GM21528 (cell line): ENCODE measurements at regions not wholly inside any gene's neighbourhood (a gene's known extent, or its start where the extent isn't known, plus 50 kb on each side); places are given as distances from the start of the nearest gene placed in this dataset.

ENCODE experiments used
- ATAC-seq: cut with Tn5 transposase; IDR thresholded peaks from one replicate; pipeline ENCODE4 v1.9.1; 2021; ENCODE audit warnings: mild to moderate bottlenecking, moderate library complexity; ENCODE audit not compliant: unreplicated experiment, low FRiP score

DNA sequence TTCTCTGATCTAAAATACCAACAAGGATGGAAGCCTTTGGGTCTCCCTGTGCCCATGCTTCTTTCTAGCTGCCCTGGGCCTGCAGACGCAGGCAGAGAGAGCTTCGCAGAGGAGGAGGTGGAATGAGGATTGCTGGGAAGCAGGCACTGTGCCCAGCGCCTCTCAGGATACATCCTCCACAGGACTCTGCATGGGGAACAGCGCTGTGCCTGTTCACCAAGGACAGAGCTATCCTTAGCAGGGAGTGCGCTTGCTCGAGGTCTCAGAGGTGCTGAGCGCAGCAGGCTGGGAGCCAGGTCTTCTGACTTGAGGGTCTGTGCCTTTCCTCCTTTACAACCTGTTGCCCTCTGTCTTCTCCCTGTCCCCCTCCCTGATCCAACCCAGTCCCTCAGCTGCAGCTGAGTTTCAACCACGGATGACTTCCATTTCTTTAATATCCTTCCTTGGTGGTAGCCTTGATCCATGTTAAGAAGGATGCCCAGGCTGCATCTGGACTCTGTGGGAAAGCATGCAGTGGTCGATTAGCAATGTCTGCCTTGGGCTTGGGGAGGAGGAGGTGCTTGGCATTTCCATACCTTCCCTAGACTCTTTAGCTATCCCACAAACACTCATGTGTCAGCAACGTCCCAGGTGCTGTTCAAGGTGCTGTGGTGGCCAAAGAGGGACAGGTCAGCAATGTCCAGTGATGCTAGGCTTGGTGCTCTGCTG, 219.6 kb upstream of the GPR26 start:
- no peak for ATAC-seq

DNA sequence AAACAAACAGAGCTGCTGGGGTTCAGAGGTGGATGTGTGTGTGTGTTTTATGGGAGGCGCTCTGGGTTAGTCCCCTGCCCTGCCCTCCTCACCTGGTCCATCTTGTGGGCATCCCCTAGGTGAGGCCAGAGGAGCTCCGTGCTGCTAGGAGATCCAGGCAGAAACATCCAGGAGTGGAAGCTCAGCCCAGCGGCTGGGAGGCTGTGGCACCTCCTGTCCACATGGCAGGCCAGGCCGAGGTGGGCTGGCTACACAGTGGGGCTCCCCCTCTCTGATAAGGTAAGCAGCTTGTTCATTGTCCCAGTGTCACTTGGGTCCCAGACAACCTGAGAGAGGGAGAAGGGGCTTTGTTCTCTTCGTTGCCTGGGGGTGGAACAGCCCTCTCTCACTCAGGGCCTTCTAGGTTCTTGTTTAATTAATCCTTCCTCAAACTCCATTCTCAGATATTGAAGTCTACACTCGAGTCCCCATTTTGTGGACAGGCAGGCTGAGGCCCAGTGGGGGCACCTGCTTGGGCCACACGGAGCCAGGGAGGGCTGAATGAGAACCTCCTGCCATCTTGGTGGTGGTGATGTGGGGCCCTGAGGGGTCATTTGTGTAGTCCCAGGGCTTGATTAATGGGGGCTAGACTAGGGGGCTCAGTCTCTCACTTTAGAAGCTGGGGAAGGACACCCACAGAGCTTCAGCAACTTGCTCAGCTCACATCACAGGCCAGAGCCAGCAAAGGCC, 216.8 kb upstream of the GPR26 start:
- no peak for ATAC-seq

DNA sequence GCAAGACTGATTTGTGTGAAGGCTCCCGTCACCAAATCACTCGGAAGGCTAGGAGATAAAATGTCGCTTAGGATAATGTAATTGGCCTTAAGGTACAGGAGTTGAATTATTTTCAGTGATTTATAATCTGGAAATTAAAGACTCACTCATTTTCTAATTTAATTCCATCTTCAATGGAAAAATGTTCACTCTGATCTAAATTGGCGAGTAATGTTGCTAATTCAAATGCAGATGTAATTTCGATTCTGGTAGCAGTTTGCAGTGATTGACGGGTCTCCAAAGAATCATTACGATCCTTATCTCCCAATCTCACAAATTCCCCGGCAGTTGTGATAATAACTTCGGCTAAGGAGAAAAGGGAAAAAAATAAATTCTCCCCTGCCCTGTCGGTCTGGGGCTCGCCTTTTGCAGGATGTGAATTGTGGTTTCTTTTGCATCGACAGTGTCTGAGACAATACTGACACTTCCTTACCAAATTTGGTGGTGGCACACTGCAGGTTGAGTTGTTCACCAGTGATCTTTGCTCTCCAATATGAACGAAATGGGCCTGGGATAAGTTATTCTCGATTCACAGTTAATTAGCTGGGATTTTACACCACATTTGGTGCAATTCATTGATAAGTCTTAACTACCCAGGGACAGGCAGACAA, 215.1 kb upstream of the GPR26 start:
- ATAC-seq: no peak

DNA sequence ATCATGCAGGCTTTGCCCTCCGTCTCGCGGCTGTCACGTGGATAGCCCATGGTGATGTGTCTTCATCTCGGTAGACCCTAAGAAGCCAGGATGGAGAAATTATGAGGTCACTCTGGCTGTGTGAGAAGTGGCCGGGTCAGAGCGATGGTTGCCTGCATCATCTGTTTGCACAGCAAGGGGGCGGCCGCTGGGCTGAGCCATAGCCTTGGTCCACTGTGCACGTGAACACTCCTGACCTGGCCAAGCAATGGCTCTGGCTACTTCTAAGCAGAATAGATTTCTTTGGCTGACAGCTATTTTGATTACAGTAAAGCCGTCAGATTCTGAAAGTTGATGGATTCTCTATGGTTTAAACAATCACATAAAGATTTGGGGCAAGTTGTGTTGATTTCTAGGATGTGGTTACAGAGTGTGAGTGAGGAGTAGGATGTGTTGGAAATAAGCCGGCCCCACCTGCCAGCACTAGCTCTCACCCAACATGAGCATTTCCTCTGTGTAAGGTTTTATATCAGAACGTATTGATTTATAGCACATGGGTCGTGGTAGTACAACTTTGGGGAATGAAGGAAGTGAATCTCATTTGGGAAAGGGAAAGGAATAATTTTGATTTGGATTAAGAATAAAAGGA, 214.4 kb upstream of the GPR26 start:
- no peak for ATAC-seq

DNA sequence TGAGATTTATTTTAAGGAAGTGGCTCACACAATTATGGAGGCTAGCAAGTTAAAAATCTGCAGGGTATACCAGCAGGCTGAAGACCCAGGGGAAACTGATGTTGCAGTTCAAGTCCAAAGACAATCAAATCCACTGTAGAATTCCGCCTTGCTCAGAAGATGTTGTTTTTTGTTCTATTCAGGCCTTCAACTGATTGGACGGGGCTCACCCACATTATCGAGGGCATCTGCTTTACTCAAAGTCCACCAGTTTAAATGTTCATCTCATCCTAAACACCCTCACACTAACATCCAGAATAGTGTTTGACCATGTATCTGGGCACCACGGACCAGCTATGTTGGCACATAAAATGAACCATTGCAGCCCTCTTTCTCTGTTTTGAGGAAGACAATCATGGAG, 211.2 kb upstream of the GPR26 start:
- ATAC-seq: no peak

DNA sequence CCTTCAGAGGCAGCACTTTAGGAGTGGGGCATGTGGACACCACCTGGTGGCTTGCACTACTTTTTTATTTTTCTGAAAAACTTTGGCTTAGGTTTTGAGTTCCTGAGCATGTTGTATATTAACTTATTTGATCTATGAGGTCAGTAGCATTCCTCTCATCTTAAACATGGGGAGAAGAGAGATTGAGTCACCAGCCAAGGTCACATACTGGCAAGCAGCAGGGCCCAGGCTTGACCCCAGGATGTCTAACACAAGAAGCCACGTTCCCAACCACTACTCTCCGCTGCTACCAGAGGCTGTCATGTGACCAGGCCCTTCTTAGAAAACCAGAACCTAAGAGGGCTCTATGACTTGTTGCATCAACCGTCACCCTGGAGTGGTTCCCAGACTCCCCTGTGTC, 210.3 kb upstream of the GPR26 start:
- no peak for ATAC-seq

DNA sequence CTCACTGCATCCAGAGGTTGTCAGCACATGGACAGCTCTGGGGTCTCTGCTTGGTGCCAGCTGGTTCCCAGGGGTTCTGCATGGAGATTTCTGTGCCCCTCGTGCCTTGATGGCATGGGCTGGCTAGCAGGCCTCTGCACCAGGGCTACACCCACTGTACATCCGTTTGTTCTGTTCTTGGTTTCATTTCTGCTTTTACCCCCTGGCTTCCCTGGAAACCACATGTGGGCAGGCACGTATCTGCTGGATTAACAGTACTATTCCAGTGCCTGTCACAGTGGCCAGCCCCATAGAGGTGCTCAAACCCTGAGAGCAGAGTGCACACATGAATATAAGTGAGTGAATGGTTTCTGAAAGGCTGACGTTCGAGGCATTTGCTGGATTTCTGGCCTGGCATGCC, 207.2 kb upstream of the GPR26 start:
- ATAC-seq: no peak

DNA sequence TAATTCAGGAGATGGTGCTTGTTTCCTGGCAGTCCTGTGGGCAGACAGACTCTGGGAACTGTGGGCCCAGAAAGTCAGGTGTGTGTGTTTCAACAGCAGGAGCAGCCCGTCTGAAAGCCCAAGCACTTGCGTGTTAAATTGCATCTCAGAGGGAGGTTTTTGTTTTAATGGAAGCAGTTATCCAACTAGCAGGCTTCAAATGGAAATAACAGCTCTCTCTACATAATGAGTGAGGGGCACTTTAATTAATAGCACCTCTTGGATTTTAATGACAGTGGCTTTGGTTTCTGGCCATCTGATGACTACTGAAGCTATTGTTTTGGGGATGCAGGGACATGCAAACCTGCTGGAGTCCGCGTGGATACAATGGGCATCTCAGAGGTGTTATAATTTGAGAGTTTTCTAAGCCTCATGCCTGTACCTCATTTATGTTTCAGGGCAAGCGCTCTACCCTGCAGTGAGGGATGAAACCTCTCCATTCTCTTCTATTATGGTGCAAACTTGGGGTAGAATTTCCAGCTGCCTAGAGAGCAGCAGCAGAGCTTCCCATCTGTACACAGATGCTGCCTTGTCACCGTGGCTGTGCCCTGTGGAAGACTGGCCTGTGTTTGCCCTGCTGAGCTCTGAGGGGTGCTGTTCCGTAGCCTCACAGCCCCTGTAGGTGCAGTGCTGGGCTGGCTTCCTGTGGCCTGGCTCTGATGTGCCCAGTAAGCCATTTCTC, 206.6 kb upstream of the GPR26 start:
- ATAC-seq: no peak

DNA sequence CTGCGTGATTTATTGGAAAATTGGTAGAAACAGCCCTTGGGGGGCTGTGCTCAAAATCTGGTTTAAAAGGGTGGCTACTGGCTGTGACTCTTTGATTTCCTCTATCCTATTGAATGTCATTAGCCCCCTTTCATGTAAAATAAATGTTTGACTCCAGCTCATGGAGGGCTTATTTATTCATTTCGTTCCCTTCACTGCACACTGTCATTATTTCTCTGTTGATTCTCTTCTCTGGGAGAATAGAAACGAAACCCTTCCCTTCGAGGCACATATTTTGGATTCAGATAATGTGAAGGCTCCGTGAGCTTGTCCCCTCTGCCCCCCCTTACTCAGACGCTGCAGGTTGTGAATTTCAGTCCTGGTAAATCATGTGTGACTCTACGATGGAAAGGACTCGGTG, 203.9 kb upstream of the GPR26 start:
- ATAC-seq: no peak

DNA sequence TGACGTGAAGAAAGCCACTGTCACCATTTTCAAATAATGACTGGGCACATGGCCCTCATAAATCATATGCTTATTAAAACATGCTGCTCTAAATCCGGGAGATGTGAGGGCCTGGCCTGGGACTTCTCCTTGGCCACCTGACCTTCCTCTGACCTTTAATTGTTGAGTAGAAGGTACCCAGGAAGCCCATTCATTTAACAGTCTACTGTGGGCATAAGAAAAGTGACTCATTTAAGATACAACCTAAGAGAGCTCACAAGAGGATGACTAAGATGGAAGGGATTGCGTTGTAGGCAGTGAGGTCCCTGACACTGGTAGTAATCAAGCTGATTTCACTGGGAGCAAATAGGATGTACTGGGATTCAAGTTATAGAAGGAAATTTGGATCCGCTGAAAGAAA, 203.4 kb upstream of the GPR26 start:
- ATAC-seq: no peak

DNA sequence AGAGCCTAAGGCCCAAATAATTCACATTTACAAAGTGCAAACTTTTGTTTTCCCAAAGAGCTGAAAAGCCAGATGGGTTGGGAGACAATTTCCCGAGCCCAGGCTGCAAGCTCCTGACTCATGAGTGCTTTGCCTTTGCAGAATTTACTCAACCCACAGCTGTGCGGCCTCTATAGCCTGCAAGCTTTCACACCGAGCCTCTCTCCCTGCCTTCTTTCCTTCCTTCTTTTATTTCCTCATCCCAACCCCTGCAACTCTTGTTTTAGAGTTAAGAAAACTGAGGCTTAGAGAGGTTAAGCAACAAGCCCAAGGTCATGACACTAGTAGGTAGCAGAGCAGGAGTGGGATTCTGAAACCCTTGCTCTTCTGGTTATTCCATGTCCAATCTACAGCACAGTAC, 203.0 kb upstream of the GPR26 start:
- ATAC-seq: no peak

DNA sequence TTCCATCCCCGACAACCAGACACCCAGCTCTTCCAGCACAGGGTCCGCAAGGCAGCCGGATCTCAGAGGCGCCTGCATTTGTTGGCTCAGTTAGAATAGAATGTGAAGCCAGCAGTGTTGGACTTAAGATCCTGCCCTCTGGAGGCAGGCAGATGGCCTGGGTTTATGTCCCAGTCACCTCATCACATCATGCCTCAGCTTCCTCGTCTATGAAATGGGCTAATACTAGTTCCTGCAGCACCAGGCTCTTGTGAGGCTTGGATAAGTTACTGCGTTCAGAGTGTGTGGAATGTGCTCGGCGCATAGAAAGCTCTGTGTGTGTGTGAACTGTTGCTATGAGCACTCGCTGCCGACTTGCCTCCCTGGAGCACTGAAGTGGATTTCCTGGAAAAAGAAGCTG, 202.5 kb upstream of the GPR26 start:
- no peak for ATAC-seq

DNA sequence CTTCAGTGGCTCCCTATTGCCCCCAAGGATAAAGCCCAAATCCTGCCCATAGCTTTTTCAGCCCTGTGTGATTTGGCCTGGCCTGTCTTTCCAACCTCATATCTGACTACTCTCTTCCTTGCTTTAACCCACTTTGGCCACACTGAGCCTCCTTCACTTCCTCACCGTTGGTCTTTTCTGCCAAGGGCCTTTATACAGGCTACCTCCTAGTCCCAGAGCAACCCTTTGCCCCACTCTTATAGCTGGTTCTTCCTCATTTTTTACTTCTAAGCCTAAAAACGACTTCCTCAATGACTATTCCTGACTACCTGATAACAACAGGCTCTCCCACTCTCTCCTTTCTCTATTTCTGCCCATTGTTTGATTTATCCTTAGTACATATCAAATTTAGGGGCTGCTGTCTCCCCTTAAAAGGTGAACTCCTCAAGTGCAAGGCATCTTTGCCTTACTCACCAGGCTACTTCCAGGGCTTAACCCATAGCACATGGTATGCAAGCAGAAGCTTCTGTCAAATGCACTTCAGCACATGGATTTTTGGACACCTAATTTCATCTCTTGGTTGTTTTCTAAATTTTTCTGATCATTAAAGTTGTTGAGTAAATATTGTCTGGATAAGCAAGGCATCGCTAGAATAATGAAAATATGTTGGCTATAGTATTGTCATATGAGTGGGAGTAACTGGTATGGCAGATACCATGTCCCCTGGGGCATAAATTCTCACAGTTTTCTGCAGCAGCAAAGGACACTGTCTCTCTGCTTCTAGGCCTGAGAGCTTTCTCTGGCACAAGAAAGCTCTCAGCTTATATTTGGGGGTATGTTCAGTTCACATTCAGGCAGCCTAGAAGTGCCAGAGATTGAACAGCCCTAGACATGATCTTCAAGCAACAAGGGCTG, 201.5 kb upstream of the GPR26 start:
- no peak for ATAC-seq

DNA sequence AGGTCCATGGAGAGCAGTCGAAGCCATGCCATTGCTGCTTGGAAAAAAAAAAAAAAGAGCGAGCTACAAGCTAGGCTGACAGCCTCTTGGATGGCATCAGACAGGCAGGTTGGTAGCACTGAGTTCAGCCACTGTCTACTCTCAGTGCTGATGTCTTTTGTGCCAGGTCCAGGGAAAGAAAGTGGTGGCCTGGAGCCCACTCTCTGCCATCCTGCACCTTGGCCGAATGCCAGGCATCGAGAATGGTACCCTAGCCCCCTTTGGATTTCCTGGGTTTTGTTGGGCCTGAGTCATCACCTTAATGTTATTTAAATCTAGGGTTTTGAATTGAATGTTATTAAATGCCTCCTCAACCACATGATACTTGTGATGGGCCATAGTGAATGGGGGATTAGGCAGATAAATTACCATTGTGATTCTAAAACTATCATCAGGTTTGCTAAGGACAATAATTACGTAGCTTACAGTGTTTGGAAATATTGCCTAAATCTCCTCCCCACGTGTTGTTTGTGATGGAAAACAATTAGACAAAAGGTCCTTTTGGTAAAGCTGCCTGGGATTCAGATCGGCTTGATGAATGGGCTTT, 195.7 kb upstream of the GPR26 start:
- ATAC-seq: no peak

DNA sequence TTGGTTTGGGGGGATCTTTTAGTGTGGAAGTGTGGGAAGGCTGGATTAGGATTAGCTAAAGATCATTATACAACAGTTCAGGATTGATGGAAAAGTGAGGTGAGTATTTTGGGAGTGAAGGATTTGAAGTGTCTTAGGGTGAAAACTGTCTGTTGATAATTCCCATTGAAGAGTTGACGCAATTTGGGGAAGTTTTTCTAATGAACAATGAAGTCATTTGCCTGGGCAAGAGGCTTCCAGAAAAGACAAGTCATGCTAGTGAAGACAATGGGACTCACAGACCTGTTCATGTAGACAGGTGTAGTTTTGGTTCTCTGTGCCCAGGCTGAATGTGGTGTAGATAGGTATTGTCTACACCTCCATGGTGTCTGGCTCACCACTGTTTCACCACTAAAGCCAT, 194.3 kb upstream of the GPR26 start:
- ATAC-seq: no peak

DNA sequence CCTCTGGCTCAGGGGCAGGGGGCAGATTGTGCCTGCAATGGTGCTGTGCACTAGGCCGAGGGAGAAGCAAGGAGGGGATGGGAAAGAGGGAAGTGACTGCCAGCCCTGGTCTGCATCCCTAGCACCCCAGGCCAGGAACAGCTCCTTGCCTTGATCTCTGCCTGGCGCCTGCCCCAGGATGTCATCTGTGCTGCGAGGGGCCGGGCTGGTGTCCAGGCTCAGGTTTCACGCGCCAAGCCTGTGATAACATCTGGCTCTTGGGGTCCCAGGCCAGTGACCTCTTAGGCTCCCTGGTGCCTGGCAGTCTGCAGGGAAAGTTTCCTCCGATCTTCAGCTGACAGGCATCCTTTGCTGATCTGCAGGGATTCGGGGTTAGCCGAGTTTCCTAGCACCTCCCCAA, 193.5 kb upstream of the GPR26 start:
- ATAC-seq: no peak

DNA sequence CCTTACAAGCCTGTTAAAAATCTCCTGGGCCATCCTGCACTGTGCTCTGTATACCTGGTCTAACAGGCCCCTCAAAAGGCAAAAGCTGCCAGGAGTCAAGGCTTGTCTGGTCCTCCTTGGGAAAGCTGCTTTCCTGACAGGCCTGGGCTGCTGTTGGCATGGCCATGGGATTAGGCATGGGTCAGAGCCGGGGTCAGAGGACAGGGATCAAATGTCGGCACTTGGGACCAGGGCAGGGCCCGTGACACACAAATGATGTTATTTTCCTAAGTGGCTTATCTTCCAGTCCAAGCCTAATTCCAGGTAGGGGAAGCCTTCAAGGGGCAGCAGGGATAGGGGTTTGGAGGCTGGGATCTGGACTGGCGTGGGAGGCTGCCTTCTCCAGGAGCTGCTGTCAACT, 191.5 kb upstream of the GPR26 start:
- no peak for ATAC-seq

DNA sequence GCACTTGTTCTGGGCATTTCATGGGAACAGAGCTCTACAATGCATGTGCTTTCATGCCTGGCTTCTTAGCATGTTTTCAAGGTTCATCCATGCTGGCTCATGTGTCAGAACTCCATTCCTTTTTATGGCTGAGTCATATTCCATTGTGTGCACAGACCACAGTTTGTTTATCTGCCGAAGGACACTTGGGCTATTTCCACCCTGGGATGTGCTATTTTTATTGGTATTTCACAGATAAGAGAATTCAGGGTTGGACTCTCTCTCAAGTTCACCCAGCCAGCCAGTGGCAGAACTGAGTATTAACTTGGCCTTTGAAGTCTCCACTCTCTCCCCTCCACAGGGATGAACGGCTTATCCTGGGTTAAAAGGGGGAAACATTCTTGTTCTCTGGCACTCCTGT, 190.7 kb upstream of the GPR26 start:
- no peak for ATAC-seq

DNA sequence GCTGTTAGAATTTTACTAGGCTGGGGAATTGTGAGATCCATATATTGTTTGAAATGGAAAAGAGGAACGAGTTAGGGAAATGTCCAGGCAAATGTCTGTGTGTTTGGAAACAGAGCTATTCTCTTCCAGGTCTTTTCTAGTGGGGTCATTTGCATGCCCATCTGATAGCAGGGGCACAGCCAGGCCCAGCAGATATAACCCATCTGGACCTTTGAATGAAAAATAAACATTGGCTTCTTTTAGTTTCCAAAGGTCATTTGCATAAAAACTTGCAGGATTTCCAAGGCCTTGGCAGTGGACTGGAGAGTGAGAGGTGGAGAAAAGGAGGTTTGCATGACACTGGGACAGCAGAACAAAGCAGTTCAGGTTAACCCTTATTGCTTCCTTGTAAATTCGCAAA, 188.0 kb upstream of the GPR26 start:
- no peak for ATAC-seq
